ENCODE measurements at regions not wholly inside any gene's neighbourhood (a gene's known extent, or its start where the extent isn't known, plus 50 kb on each side); places are given as distances from the start of the nearest gene placed in this dataset.

- DNase-seq (ENCODE audit: low read depth in 3 of 3, low spot score in 1 of 3), result no peak
Measured at GRCh38 chr5:3883040-3883439, 287.4 kb downstream of the IRX1 start.

GRCh38 chr5:3886524-3887451 is 291.2 kb downstream of the IRX1 start:
- no peak for DNase-seq (ENCODE audit: low read depth in 3 of 3, low spot score in 1 of 3)

- DNase-seq (ENCODE audit: low read depth in 3 of 3, low spot score in 1 of 3), result no peak
Measured at GRCh38 chr5:3888310-3888709, 292.7 kb downstream of the IRX1 start.

GRCh38 chr5:3889412-3890142 is 293.9 kb downstream of the IRX1 start:
- no peak for DNase-seq (ENCODE audit: low read depth in 3 of 3, low spot score in 1 of 3)

GRCh38 chr5:3891113-3891512 is 295.5 kb downstream of the IRX1 start:
- no peak for DNase-seq (ENCODE audit: low read depth in 3 of 3, low spot score in 1 of 3)

- no peak for DNase-seq (ENCODE audit: low read depth in 3 of 3, low spot score in 1 of 3)
Measured at GRCh38 chr5:3893527-3893926, 297.9 kb downstream of the IRX1 start.

- DNase-seq (ENCODE audit: low read depth in 3 of 3, low spot score in 1 of 3), result no peak
Measured at GRCh38 chr5:3893975-3894374, 298.3 kb downstream of the IRX1 start.

- DNase-seq (ENCODE audit: low read depth in 3 of 3, low spot score in 1 of 3), result no peak
Measured at GRCh38 chr5:3896098-3896497, 300.5 kb downstream of the IRX1 start.

GRCh38 chr5:3899093-3899492 is 303.5 kb downstream of the IRX1 start:
- DNase-seq (ENCODE audit: low read depth in 3 of 3, low spot score in 1 of 3), result no peak

GRCh38 chr5:3904584-3904983 is 309.0 kb downstream of the IRX1 start:
- no peak for DNase-seq (ENCODE audit: low read depth in 3 of 3, low spot score in 1 of 3)

GRCh38 chr5:3905031-3905430 is 309.4 kb downstream of the IRX1 start:
- DNase-seq (ENCODE audit: low read depth in 3 of 3, low spot score in 1 of 3), result no peak

GRCh38 chr5:3905521-3905920 is 309.9 kb downstream of the IRX1 start:
- DNase-seq (ENCODE audit: low read depth in 3 of 3, low spot score in 1 of 3), result no peak

GRCh38 chr5:3911111-3911510 is 315.5 kb downstream of the IRX1 start:
- DNase-seq (ENCODE audit: low read depth in 3 of 3, low spot score in 1 of 3), result no peak

- DNase-seq (ENCODE audit: low read depth in 3 of 3, low spot score in 1 of 3), result no peak
Measured at GRCh38 chr5:3911773-3912172, 316.1 kb downstream of the IRX1 start.

GRCh38 chr5:3912790-3913189 is 317.2 kb downstream of the IRX1 start:
- DNase-seq (ENCODE audit: low read depth in 3 of 3, low spot score in 1 of 3), result no peak

- DNase-seq (ENCODE audit: low read depth in 3 of 3, low spot score in 1 of 3), result no peak
Measured at GRCh38 chr5:3913279-3913678, 317.6 kb downstream of the IRX1 start.

- no peak for DNase-seq (ENCODE audit: low read depth in 3 of 3, low spot score in 1 of 3)
Measured at GRCh38 chr5:3925022-3925421, 329.4 kb downstream of the IRX1 start.

- DNase-seq (ENCODE audit: low read depth in 3 of 3, low spot score in 1 of 3), result no peak
Measured at GRCh38 chr5:3925935-3926334, 330.3 kb downstream of the IRX1 start.

GRCh38 chr5:3929799-3930198 is 334.2 kb downstream of the IRX1 start:
- no peak for DNase-seq (ENCODE audit: low read depth in 3 of 3, low spot score in 1 of 3)

- DNase-seq (ENCODE audit: low read depth in 3 of 3, low spot score in 1 of 3), result no peak
Measured at GRCh38 chr5:3931976-3932375, 336.3 kb downstream of the IRX1 start.

GRCh38 chr5:3933536-3933935 is 337.9 kb downstream of the IRX1 start:
- DNase-seq (ENCODE audit: low read depth in 3 of 3, low spot score in 1 of 3), result no peak

- no peak for DNase-seq (ENCODE audit: low read depth in 3 of 3, low spot score in 1 of 3)
Measured at GRCh38 chr5:3933966-3934365, 338.3 kb downstream of the IRX1 start.
